CD4-positive, alpha-beta T cell (primary cell): ENCODE measurements at regions not wholly inside any gene's neighbourhood (a gene's known extent, or its start where the extent isn't known, plus 50 kb on each side); places are given as distances from the start of the nearest gene placed in this dataset.
"Not testable (repeated sequence)": the region's sequence is repeated elsewhere in the genome, so short reads cannot be mapped to it uniquely, and the experiment has no call there.

Experiments used
- ATAC-seq: fragments of 200-7000 bp; cut with Tn5 transposase; one replicate; pipeline ENCODE4 v1.10.0; 2022; ENCODE audit warnings: mild to moderate bottlenecking; ENCODE audit not compliant: poor library complexity
- CTCF ChIA-PET: fragments of 350-600 bp; sonication (Branson Sonifier 250); formaldehyde crosslinking; loops from one replicate; lab custom pipeline; 2021; ENCODE audit warnings: antibody characterized with exemption, inconsistent platforms; lab: Charles Lee
- POLR2A ChIA-PET: fragments of 350-600 bp; sonication (Branson Sonifier 250); formaldehyde crosslinking; loops from one replicate; lab custom pipeline; 2021; ENCODE audit warnings: antibody characterized with exemption, inconsistent platforms; lab: Charles Lee
- DNase-seq, 14 experiments: peaks; one replicate each; pipeline ENCODE4 v3.0.0-alpha.2; 2013 to 2020; ENCODE audit warnings: mixed read lengths in 2 of 14
- H3K27ac ChIP-seq, 2 donors: one replicate each; pipeline versions ENCODE4 v1.5.1 to v1.7.0; 2013; ENCODE audit warnings: low read length in 2 of 2, low read depth in 1 of 2, mild to moderate bottlenecking in 1 of 2
- H3K27me3 ChIP-seq, 2 experiments: 1 replicate in 1 of 2; 2 replicates in 1 of 2; pipeline versions ENCODE4 v1.6.1 to v1.7.0; 2013; ENCODE audit warnings: low read length in 2 of 2, control low read depth in 1 of 2, mild to moderate bottlenecking in 1 of 2, moderate library complexity in 1 of 2; ENCODE audit not compliant: insufficient read depth in 2 of 2, control insufficient read depth in 1 of 2
- H3K36me3 ChIP-seq: one replicate; pipeline ENCODE4 v1.6.1; 2013; ENCODE audit warnings: low read length, control low read depth; ENCODE audit not compliant: insufficient read depth
- H3K4me1 ChIP-seq: one replicate; pipeline ENCODE4 v1.6.1; 2013; ENCODE audit warnings: low read length, control low read depth; ENCODE audit not compliant: insufficient read depth
- H3K4me3 ChIP-seq: one replicate; pipeline ENCODE4 v1.5.1; 2013; ENCODE audit warnings: mild to moderate bottlenecking, low read length, moderate library complexity
- H3K9me3 ChIP-seq, 2 experiments: 1 replicate in 1 of 2; 2 replicates in 1 of 2; pipeline versions ENCODE4 v1.6.1 to v1.7.0; 2013; ENCODE audit warnings: low read length in 2 of 2, mild to moderate bottlenecking in 2 of 2, control low read depth in 1 of 2, moderate library complexity in 1 of 2; ENCODE audit not compliant: control insufficient read depth in 1 of 2, insufficient read depth in 1 of 2
- H3K27ac Mint-ChIP-seq: one replicate; pipeline ENCODE4 v1.8.0; 2020; ENCODE audit warnings: mixed read lengths
- H3K27me3 Mint-ChIP-seq: one replicate; pipeline ENCODE4 v1.8.0; 2021; ENCODE audit warnings: mixed read lengths
- H3K36me3 Mint-ChIP-seq: one replicate; pipeline ENCODE4 v1.8.0; 2021; ENCODE audit warnings: low read depth, mixed read lengths
- H3K4me1 Mint-ChIP-seq: one replicate; pipeline ENCODE4 v1.8.0; 2021; ENCODE audit warnings: low read depth, mixed read lengths
- H3K4me3 Mint-ChIP-seq: one replicate; pipeline ENCODE4 v1.8.0; 2020; ENCODE audit warnings: mild to moderate bottlenecking, mixed read lengths
- H3K9me3 Mint-ChIP-seq: one replicate; pipeline ENCODE4 v1.8.0; 2020; ENCODE audit warnings: mixed read lengths
- intact Hi-C, 2 experiments: fragments of 100-400 bp; cut with DNase I in 1 of 2; cut with micrococcal nuclease in 1 of 2; formaldehyde crosslinking; loops; one replicate each; pipeline versions ENCODE4 v1.15.1 to v1.9.0; 2023 to 2025; cut with DNase I, micrococcal nuclease
- TF ChIP-seq, protein P1 (sequence below): fragments of 200-600 bp; IDR thresholded peaks from one replicate; pipeline ENCODE4 v1.8.0; 2022; ENCODE audit warnings: antibody characterized with exemption, mild to moderate bottlenecking

DNA sequence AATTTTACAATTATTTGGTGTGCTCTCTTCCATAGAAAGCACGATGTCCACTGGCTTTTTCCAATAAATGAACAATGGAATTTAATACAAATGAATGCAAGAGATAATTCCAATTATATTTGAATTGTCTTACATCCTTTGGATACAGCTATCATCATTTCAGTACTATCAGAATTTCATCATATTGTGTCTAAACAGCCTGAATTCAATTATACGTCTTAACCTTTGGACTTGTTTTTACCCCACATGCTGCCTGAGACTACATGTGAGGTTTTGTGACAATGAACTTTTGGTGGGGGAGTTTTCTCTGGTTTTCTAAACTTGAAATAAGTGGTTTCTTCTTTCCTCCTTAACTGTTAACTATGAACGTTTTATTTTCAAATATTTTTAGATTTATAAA lies 1176.0 kb downstream of the EPHA7 start:
- ChIA-PET CTCF (no interaction called here), POLR2A (no interaction called here)
- Histone ChIP-seq H3K27me3 (no peaks in the 10 kb centered on the region), H3K27ac (no peak overlapping the region), H3K4me1 (no peaks in the 10 kb centered on the region), H3K36me3 (no peaks in the 10 kb centered on the region), H3K4me3 (no peak overlapping the region), H3K9me3 (no peaks in the 10 kb centered on the region)
- Mint-ChIP-seq H3K4me3 (no peak overlapping the region), H3K36me3 (no peaks in the 10 kb centered on the region), H3K27me3 (no peaks in the 10 kb centered on the region), H3K27ac (no peak overlapping the region), H3K4me1 (no peaks in the 10 kb centered on the region), H3K9me3 (peaks cover 5% of the 10 kb centered on the region)
- DNase-seq (no peak), ATAC-seq (no peak)
- intact Hi-C loops: no loop called here
- TF ChIP-seq, protein P1, sequence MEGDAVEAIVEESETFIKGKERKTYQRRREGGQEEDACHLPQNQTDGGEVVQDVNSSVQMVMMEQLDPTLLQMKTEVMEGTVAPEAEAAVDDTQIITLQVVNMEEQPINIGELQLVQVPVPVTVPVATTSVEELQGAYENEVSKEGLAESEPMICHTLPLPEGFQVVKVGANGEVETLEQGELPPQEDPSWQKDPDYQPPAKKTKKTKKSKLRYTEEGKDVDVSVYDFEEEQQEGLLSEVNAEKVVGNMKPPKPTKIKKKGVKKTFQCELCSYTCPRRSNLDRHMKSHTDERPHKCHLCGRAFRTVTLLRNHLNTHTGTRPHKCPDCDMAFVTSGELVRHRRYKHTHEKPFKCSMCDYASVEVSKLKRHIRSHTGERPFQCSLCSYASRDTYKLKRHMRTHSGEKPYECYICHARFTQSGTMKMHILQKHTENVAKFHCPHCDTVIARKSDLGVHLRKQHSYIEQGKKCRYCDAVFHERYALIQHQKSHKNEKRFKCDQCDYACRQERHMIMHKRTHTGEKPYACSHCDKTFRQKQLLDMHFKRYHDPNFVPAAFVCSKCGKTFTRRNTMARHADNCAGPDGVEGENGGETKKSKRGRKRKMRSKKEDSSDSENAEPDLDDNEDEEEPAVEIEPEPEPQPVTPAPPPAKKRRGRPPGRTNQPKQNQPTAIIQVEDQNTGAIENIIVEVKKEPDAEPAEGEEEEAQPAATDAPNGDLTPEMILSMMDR: no peak

DNA sequence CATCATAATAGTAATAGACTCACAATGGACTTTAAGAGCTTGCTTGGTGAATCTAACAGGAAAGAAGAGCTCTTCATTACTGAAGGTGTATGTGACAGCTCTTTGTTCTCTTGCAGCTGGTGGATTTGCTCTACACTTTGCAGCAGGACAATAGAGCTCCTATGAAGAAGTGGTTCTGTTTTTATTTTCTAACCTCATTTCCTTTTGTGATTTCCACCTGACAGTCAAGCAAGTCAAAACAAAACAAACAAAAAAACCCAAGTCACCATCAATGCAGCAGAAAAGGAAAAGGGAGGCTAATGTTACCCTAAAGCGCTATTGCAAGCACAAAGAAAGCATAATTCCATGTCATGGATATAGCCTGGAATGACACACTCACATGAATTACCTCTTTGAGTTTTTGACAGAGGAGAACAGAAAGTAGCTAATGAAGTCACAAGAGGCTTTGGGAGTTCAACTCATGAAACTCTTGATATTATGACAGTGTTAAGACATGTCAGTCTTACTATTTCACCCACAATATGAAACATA lies 1188.1 kb downstream of the EPHA7 start:
- Mint-ChIP-seq H3K4me1 (no peaks in the 10 kb centered on the region), H3K36me3 (no peaks in the 10 kb centered on the region), H3K4me3 (no peak overlapping the region), H3K9me3 (peaks cover 12% of the 10 kb centered on the region), H3K27me3 (no peaks in the 10 kb centered on the region), H3K27ac (no peak overlapping the region)
- Histone ChIP-seq H3K4me3 (no peak overlapping the region), H3K36me3 (no peaks in the 10 kb centered on the region), H3K9me3 (peaks cover 0 to 3% of the 10 kb centered on the region in 2 experiments), H3K27ac (no peak overlapping the region), H3K4me1 (no peaks in the 10 kb centered on the region), H3K27me3 (no peaks in the 10 kb centered on the region)
- DNase-seq (no peak), ATAC-seq (no peak)
- intact Hi-C loops: no loop called here
- TF ChIP-seq, protein P1: no peak
- ChIA-PET POLR2A (no interaction called here), CTCF (no interaction called here)

DNA sequence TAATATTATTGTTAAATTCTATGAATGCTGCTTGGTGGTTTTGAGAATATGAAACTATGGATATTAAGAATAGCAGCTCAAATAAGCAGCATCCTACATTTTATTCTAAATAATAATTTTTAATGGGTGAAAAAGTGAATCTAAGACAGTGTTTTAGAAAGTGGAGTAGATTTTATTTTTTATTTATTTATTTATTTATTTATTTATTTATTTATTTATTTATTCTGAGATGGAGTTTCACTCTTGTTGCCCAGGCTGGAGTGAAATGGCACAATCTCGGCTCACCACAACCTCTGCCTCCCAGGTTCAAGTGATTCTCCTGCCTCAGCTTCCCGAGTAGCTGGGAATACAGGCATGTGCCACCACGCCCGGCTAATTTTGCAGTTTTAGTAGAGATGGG lies 1199.4 kb downstream of the EPHA7 start:
- intact Hi-C loops, H3K9me3 Mint-ChIP-seq, H3K27me3 Mint-ChIP-seq, H3K4me3 Mint-ChIP-seq, H3K9me3 ChIP-seq, DNase-seq, POLR2A ChIA-PET, H3K4me1 Mint-ChIP-seq, H3K27me3 ChIP-seq, H3K36me3 ChIP-seq, CTCF ChIA-PET, H3K27ac Mint-ChIP-seq, ATAC-seq, H3K4me1 ChIP-seq, H3K36me3 Mint-ChIP-seq, H3K27ac ChIP-seq, H3K4me3 ChIP-seq: not testable (repeated sequence)

DNA sequence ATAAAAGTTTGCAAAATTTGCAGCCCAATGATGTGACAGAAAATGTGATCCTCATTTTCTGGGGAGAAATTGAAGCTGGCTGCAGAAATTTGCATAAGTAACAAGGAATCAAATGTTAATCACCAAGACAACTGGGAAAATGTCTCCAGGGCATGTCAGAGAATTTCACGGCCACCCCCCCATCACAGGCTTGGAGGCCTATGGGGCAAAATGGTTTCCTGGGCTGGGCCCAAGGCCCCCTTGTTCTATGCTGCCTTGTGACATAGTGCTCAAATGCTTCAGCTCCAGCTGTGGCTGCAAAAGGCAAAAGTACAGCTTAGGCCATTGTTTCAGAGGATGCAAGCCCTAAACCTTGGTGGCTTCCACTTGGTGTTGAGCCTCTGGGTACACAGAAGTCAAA lies 1202.6 kb downstream of the EPHA7 start:
- Histone ChIP-seq H3K36me3 (no peaks in the 10 kb centered on the region), H3K27me3 (no peaks in the 10 kb centered on the region), H3K27ac (no peak overlapping the region), H3K4me3 (no peak overlapping the region), H3K4me1 (no peaks in the 10 kb centered on the region), H3K9me3 (peaks cover 0 to 4% of the 10 kb centered on the region in 2 experiments)
- Mint-ChIP-seq H3K27me3 (no peaks in the 10 kb centered on the region), H3K27ac (no peak overlapping the region), H3K4me1 (no peaks in the 10 kb centered on the region), H3K36me3 (no peaks in the 10 kb centered on the region), H3K4me3 (no peak overlapping the region), H3K9me3 (peaks cover 6% of the 10 kb centered on the region)
- ChIA-PET POLR2A (no interaction called here), CTCF (no interaction called here)
- no peak for DNase-seq
- TF ChIP-seq, protein P1: no peak
- ATAC-seq: no peak
- intact Hi-C loops: no loop called here
